ENCODE measurements at regions not wholly inside any gene's neighbourhood (a gene's known extent, or its start where the extent isn't known, plus 50 kb on each side); places are given as distances from the start of the nearest gene placed in this dataset.
"Not testable (repeated sequence)": the region's sequence is repeated elsewhere in the genome, so short reads cannot be mapped to it uniquely, and the experiment has no call there.

- Histone ChIP-seq H3K9me3 (no peaks in the 10 kb centered on the region), H3K4me1 (no peaks in the 10 kb centered on the region), H3K27ac (no peak overlapping the region), H3K36me3 (no peaks in the 10 kb centered on the region), H3K27me3 (no peaks in the 10 kb centered on the region), H3K4me3 (no peak overlapping the region)
- intact Hi-C loops (cut with DNase I), result no loop called here
- WGBS, 2 donors, result 73 to 75% methylated on average over 14 of the region's 14 CpGs
- TF ChIP-seq CTCF (IDR thresholded peaks at IDR 0.05), result no peak
- no peak for TF ChIP-seq EP300 (IDR thresholded peaks at IDR 0.05)
- no peak for TF ChIP-seq POLR2A (IDR thresholded peaks at IDR 0.05)
- no peak for DNase-seq
These were observed 272.8 kb downstream of the CYRIA start for GRCh38 chr2:16392647-16393499.

DNA sequence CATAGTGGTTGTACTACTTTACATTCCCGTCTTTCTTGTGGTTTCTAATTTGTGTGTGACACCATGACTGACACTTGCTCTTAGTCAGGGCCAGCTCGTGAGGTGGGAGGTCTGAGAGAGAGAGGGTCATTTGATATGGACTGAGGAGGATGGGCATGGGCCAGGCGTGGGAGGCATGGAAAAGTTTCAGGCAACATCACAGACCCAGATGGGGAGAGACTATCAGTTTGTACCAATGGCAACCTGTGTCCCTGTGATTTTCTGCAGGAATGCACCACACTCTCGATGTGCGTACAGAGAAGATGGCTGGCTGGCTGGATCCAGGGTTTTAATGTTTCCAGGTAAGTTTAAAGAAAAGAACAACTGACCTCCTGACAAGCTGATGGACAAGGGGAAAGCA lies 273.6 kb downstream of the CYRIA start:
- Histone ChIP-seq H3K36me3 (no peaks in the 10 kb centered on the region), H3K4me3 (no peak overlapping the region), H3K27ac (no peak overlapping the region), H3K27me3 (no peaks in the 10 kb centered on the region), H3K4me1 (no peaks in the 10 kb centered on the region), H3K9me3 (no peaks in the 10 kb centered on the region)
- no peak for TF ChIP-seq EP300 (IDR thresholded peaks at IDR 0.05)
- no peak for TF ChIP-seq POLR2A (IDR thresholded peaks at IDR 0.05)
- no peak for TF ChIP-seq CTCF (IDR thresholded peaks at IDR 0.05)
- TF ChIP-seq POLR2AphosphoS5 (IDR thresholded peaks at IDR 0.05), result no peak
- WGBS, 2 donors, result 89 to 90% methylated on average over 5 of the region's 5 CpGs
- no peak for DNase-seq
- intact Hi-C loops (cut with DNase I), result no loop called here

- Histone ChIP-seq H3K27ac (no peak overlapping the region), H3K9me3 (no peaks in the 10 kb centered on the region), H3K36me3 (no peaks in the 10 kb centered on the region), H3K27me3 (no peaks in the 10 kb centered on the region), H3K4me1 (no peaks in the 10 kb centered on the region), H3K4me3 (no peak overlapping the region)
- intact Hi-C loops (cut with DNase I), result no loop called here
- 86 to 88% methylated on average over 6 of the region's 6 CpGs for WGBS, 2 donors
- TF ChIP-seq POLR2A (IDR thresholded peaks at IDR 0.05) (no peak), POLR2AphosphoS5 (IDR thresholded peaks at IDR 0.05) (no peak)
- DNase-seq, result no peak
These were observed 275.1 kb downstream of the CYRIA start for GRCh38 chr2:16390561-16390960.

GRCh38 chr2:16389611-16390010 lies 276.0 kb downstream of the CYRIA start:
- Histone ChIP-seq H3K4me3 (no peak overlapping the region), H3K27me3 (no peaks in the 10 kb centered on the region), H3K27ac (no peak overlapping the region), H3K4me1 (no peaks in the 10 kb centered on the region), H3K9me3 (no peaks in the 10 kb centered on the region), H3K36me3 (no peaks in the 10 kb centered on the region)
- intact Hi-C loops (cut with DNase I), result no loop called here
- TF ChIP-seq POLR2A (IDR thresholded peaks at IDR 0.05), result no peak
- TF ChIP-seq EP300 (IDR thresholded peaks at IDR 0.05), result no peak
- no peak for TF ChIP-seq POLR2AphosphoS5 (IDR thresholded peaks at IDR 0.05)
- TF ChIP-seq CTCF (IDR thresholded peaks at IDR 0.05), result no peak
- 89% methylated on average over 3 of the region's 3 CpGs for WGBS, 2 donors
- no peak for DNase-seq

DNA sequence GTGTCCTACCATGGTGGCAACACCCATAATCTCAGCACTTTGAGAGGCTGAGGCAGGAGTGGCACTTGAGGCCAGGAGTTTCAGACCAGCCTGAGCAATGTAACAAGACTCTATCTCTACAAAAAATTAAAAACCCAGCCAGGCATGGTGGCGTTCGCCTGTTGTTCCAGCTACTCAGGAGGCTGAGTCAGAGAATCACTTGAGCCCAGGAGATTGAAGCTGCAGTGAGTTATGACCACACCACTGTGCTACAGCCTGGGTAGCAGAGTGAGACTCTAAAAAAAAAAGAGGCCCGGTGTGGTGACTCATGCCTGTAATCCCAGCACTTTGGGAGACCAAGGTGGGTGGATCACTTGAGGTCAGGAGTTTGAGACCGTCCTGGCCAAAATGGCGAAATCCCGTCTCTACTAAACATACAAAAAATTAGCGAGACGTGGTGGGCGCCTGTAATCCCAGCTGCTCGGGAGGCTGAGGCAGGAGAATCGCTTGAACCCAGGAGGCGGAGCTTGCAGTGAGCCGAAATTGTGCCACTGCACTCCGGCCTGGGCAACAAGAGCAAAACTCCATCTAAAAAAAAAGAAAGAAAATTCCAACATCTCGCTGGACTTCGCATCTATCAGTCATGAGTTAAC lies 277.3 kb downstream of the CYRIA start:
- H3K27me3 ChIP-seq; H3K9me3 ChIP-seq; H3K4me3 ChIP-seq; intact Hi-C loops (cut with DNase I); DNase-seq; H3K4me1 ChIP-seq; H3K36me3 ChIP-seq; H3K27ac ChIP-seq: not testable (repeated sequence)
- WGBS, 2 donors, result 97% methylated on average over 16 of the region's 16 CpGs

All from sigmoid colon (tissue), 6 donors.